ENCODE measurements at regions not wholly inside any gene's neighbourhood (a gene's known extent, or its start where the extent isn't known, plus 50 kb on each side); places are given as distances from the start of the nearest gene placed in this dataset.

- TF ChIP-seq POLR2AphosphoS5 (IDR thresholded peaks at IDR 0.05; ENCODE audit: low read depth, low read length) (no peak), CTCF (IDR thresholded peaks at IDR 0.05) (no peak), SIN3A (IDR thresholded peaks at IDR 0.05; ENCODE audit: borderline replicate concordance, insufficient read depth, low read depth, low read length) (no peak), TCF7L2 (IDR thresholded peaks at IDR 0.05; ENCODE audit: low read depth, low read length) (no peak), REST (IDR thresholded peaks at IDR 0.05; ENCODE audit: insufficient read depth in 1 of 2, low read depth in 2 of 2, low read length in 1 of 2) (no peak)
- Histone ChIP-seq H3K36me3 (ENCODE audit: control insufficient read depth, insufficient read depth, low read length) (no peaks in the 10 kb centered on the region), H3K27me3 (ENCODE audit: control insufficient read depth, insufficient read depth, low read length) (no peaks in the 10 kb centered on the region), H3K27ac (ENCODE audit: low read length) (no peak overlapping the region; the same call in 1 of the 2 replicates), H3K9me3 (ENCODE audit: control insufficient read depth, insufficient read depth, low read depth, low read length) (no peaks in the 10 kb centered on the region), H3K4me3 (ENCODE audit: low read depth in 2 of 2, low read length in 2 of 2) (no peak overlapping the region), H3K4me1 (ENCODE audit: control insufficient read depth, insufficient read depth, low read length) (no peaks in the 10 kb centered on the region)
- intact Hi-C loops (cut with micrococcal nuclease; ENCODE audit: unreplicated experiment) (no loop called here), in situ Hi-C loops (cut with HindIII; ENCODE audit: low pct_unique_long_range_greater_than_20kb, low sequenced_read_pairs) (no loop called here)
- DNase-seq (ENCODE audit: low read depth, low spot score) (no peak), ATAC-seq (no peak)
- ChIA-PET POLR2A (no interaction called here), CTCF (no interaction called here)
- no TSS peak for BruUV-seq (replicated peaks)
These were observed 488.0 kb upstream of the SEMA3A start for GRCh38 chr7:84682543-84682942.

GRCh38 chr7:84678841-84679240, 484.3 kb upstream of the SEMA3A start:
- Histone ChIP-seq H3K27ac (ENCODE audit: low read length) (no peak overlapping the region), H3K4me1 (ENCODE audit: control insufficient read depth, insufficient read depth, low read length) (no peaks in the 10 kb centered on the region; the same call in 1 of the 2 replicates), H3K36me3 (ENCODE audit: control insufficient read depth, insufficient read depth, low read length) (no peaks in the 10 kb centered on the region), H3K4me3 (ENCODE audit: low read depth in 2 of 2, low read length in 2 of 2) (no peak overlapping the region), H3K9me3 (ENCODE audit: control insufficient read depth, insufficient read depth, low read depth, low read length) (no peaks in the 10 kb centered on the region), H3K27me3 (ENCODE audit: control insufficient read depth, insufficient read depth, low read length) (no peaks in the 10 kb centered on the region)
- DNase-seq (ENCODE audit: low read depth, low spot score) = no peak
- no TSS peak for BruUV-seq (replicated peaks)
- TF ChIP-seq TCF7L2 (IDR thresholded peaks at IDR 0.05; ENCODE audit: low read depth, low read length) = no peak
- no peak for TF ChIP-seq SIN3A (IDR thresholded peaks at IDR 0.05; ENCODE audit: borderline replicate concordance, insufficient read depth, low read depth, low read length)
- no peak for TF ChIP-seq CTCF (IDR thresholded peaks at IDR 0.05)
- TF ChIP-seq POLR2AphosphoS5 (IDR thresholded peaks at IDR 0.05; ENCODE audit: low read depth, low read length) = no peak
- POLR2A ChIA-PET = no interaction called here
- in situ Hi-C loops (cut with HindIII; ENCODE audit: low pct_unique_long_range_greater_than_20kb, low sequenced_read_pairs) (no loop called here), intact Hi-C loops (cut with micrococcal nuclease; ENCODE audit: unreplicated experiment) (no loop called here)
- CTCF ChIA-PET = no interaction called here
- no peak for ATAC-seq
